ENCODE measurements at regions not wholly inside any gene's neighbourhood (a gene's known extent, or its start where the extent isn't known, plus 50 kb on each side); places are given as distances from the start of the nearest gene placed in this dataset.

- Histone ChIP-seq H3K9me3 (ENCODE audit: control insufficient read depth in 3 of 3, low read length in 3 of 3) (no peaks in the 10 kb centered on the region), H3K4me3 (ENCODE audit: low read length in 3 of 3) (no peak overlapping the region), H3K9ac (ENCODE audit: low read depth in 1 of 3, low read length in 3 of 3) (peak overlapping the region in 1 of 3 donors; percentile 10), H3K27me3 (ENCODE audit: control insufficient read depth in 3 of 3, insufficient read depth in 3 of 3, low read length in 3 of 3) (no peaks in the 10 kb centered on the region), H3K27ac (ENCODE audit: low read depth, low read length) (peak overlapping the region; percentile 17), H3K36me3 (ENCODE audit: control insufficient read depth in 3 of 3, insufficient read depth in 3 of 3, low read length in 3 of 3) (no peaks in the 10 kb centered on the region), H3K4me1 (ENCODE audit: control insufficient read depth in 3 of 3, insufficient read depth in 3 of 3, low read length in 3 of 3) (peaks cover 4 to 9% (median 7%) of the 10 kb centered on the region in 3 donors)
Observed at GRCh38 chr20:4083098-4083865, 65.3 kb upstream of the SMOX start.

- Histone ChIP-seq H3K27me3 (ENCODE audit: control insufficient read depth in 3 of 3, insufficient read depth in 3 of 3, low read length in 3 of 3) (no peaks in the 10 kb centered on the region), H3K27ac (ENCODE audit: low read depth, low read length) (peak overlapping the region; percentile 71), H3K4me1 (ENCODE audit: control insufficient read depth in 3 of 3, insufficient read depth in 3 of 3, low read length in 3 of 3) (peaks cover 4 to 9% (median 7%) of the 10 kb centered on the region in 3 donors), H3K36me3 (ENCODE audit: control insufficient read depth in 3 of 3, insufficient read depth in 3 of 3, low read length in 3 of 3) (no peaks in the 10 kb centered on the region), H3K9me3 (ENCODE audit: control insufficient read depth in 3 of 3, low read length in 3 of 3) (no peaks in the 10 kb centered on the region), H3K9ac (ENCODE audit: low read depth in 1 of 3, low read length in 3 of 3) (no peak overlapping the region), H3K4me3 (ENCODE audit: low read length in 3 of 3) (no peak overlapping the region)
Observed at GRCh38 chr20:4082406-4083097, 66.1 kb upstream of the SMOX start.

- H3K4me3 ChIP-seq (ENCODE audit: low read length in 3 of 3) = no peak overlapping the region
- no peaks in the 10 kb centered on the region for H3K27me3 ChIP-seq (ENCODE audit: control insufficient read depth in 3 of 3, insufficient read depth in 3 of 3, low read length in 3 of 3)
- H3K9ac ChIP-seq (ENCODE audit: low read depth in 1 of 3, low read length in 3 of 3) = no peak overlapping the region
- H3K36me3 ChIP-seq (ENCODE audit: control insufficient read depth in 3 of 3, insufficient read depth in 3 of 3, low read length in 3 of 3) = no peaks in the 10 kb centered on the region
- H3K27ac ChIP-seq (ENCODE audit: low read depth, low read length) = no peak overlapping the region
- H3K4me1 ChIP-seq (ENCODE audit: control insufficient read depth in 3 of 3, insufficient read depth in 3 of 3, low read length in 3 of 3) = peaks cover 4 to 9% (median 7%) of the 10 kb centered on the region in 3 donors
- no peaks in the 10 kb centered on the region for H3K9me3 ChIP-seq (ENCODE audit: control insufficient read depth in 3 of 3, low read length in 3 of 3)
Observed at GRCh38 chr20:4081421-4081820, 66.1 kb upstream of the RNF24 start.

GRCh38 chr20:4076671-4077070 is 61.3 kb upstream of the RNF24 start:
- no peak overlapping the region for H3K9ac ChIP-seq (ENCODE audit: low read depth in 1 of 3, low read length in 3 of 3)
- no peaks in the 10 kb centered on the region for H3K36me3 ChIP-seq (ENCODE audit: control insufficient read depth in 3 of 3, insufficient read depth in 3 of 3, low read length in 3 of 3)
- no peaks in the 10 kb centered on the region for H3K27me3 ChIP-seq (ENCODE audit: control insufficient read depth in 3 of 3, insufficient read depth in 3 of 3, low read length in 3 of 3)
- H3K4me1 ChIP-seq (ENCODE audit: control insufficient read depth in 3 of 3, insufficient read depth in 3 of 3, low read length in 3 of 3) = peaks cover 0 to under 1% (median 0%) of the 10 kb centered on the region in 3 donors
- no peak overlapping the region for H3K4me3 ChIP-seq (ENCODE audit: low read length in 3 of 3)
- H3K27ac ChIP-seq (ENCODE audit: low read depth, low read length) = no peak overlapping the region
- H3K9me3 ChIP-seq (ENCODE audit: control insufficient read depth in 3 of 3, low read length in 3 of 3) = no peaks in the 10 kb centered on the region

GRCh38 chr20:4076033-4076432 is 60.7 kb upstream of the RNF24 start:
- Histone ChIP-seq H3K27me3 (ENCODE audit: control insufficient read depth in 3 of 3, insufficient read depth in 3 of 3, low read length in 3 of 3) (no peaks in the 10 kb centered on the region), H3K4me3 (ENCODE audit: low read length in 3 of 3) (no peak overlapping the region), H3K9me3 (ENCODE audit: control insufficient read depth in 3 of 3, low read length in 3 of 3) (no peaks in the 10 kb centered on the region), H3K36me3 (ENCODE audit: control insufficient read depth in 3 of 3, insufficient read depth in 3 of 3, low read length in 3 of 3) (no peaks in the 10 kb centered on the region), H3K27ac (ENCODE audit: low read depth, low read length) (no peak overlapping the region), H3K4me1 (ENCODE audit: control insufficient read depth in 3 of 3, insufficient read depth in 3 of 3, low read length in 3 of 3) (peaks cover 0 to 5% (median 0%) of the 10 kb centered on the region in 3 donors), H3K9ac (ENCODE audit: low read depth in 1 of 3, low read length in 3 of 3) (no peak overlapping the region)

GRCh38 chr20:4074877-4075455 is 59.6 kb upstream of the RNF24 start:
- Histone ChIP-seq H3K4me3 (ENCODE audit: low read length in 3 of 3) (no peak overlapping the region), H3K9ac (ENCODE audit: low read depth in 1 of 3, low read length in 3 of 3) (no peak overlapping the region), H3K27ac (ENCODE audit: low read depth, low read length) (no peak overlapping the region), H3K9me3 (ENCODE audit: control insufficient read depth in 3 of 3, low read length in 3 of 3) (peaks cover 0 to 2% (median 0%) of the 10 kb centered on the region in 3 donors), H3K27me3 (ENCODE audit: control insufficient read depth in 3 of 3, insufficient read depth in 3 of 3, low read length in 3 of 3) (no peaks in the 10 kb centered on the region), H3K36me3 (ENCODE audit: control insufficient read depth in 3 of 3, insufficient read depth in 3 of 3, low read length in 3 of 3) (no peaks in the 10 kb centered on the region), H3K4me1 (ENCODE audit: control insufficient read depth in 3 of 3, insufficient read depth in 3 of 3, low read length in 3 of 3) (peaks cover 0 to 8% (median 0%) of the 10 kb centered on the region in 3 donors)

- H3K9me3 ChIP-seq (ENCODE audit: control insufficient read depth in 3 of 3, low read length in 3 of 3) = peaks cover 0 to 2% (median 0%) of the 10 kb centered on the region in 3 donors
- H3K4me1 ChIP-seq (ENCODE audit: control insufficient read depth in 3 of 3, insufficient read depth in 3 of 3, low read length in 3 of 3) = peaks cover 2 to 8% (median 3%) of the 10 kb centered on the region in 3 donors
- H3K27me3 ChIP-seq (ENCODE audit: control insufficient read depth in 3 of 3, insufficient read depth in 3 of 3, low read length in 3 of 3) = no peaks in the 10 kb centered on the region
- H3K9ac ChIP-seq (ENCODE audit: low read depth in 1 of 3, low read length in 3 of 3) = no peak overlapping the region
- no peaks in the 10 kb centered on the region for H3K36me3 ChIP-seq (ENCODE audit: control insufficient read depth in 3 of 3, insufficient read depth in 3 of 3, low read length in 3 of 3)
- H3K4me3 ChIP-seq (ENCODE audit: low read length in 3 of 3) = no peak overlapping the region
- no peak overlapping the region for H3K27ac ChIP-seq (ENCODE audit: low read depth, low read length)
Observed at GRCh38 chr20:4073852-4074741, 58.7 kb upstream of the RNF24 start.

GRCh38 chr20:4071178-4071693 is 55.9 kb upstream of the RNF24 start:
- H3K4me1 ChIP-seq (ENCODE audit: control insufficient read depth in 3 of 3, insufficient read depth in 3 of 3, low read length in 3 of 3) = peaks cover 2 to 8% (median 3%) of the 10 kb centered on the region in 3 donors
- H3K36me3 ChIP-seq (ENCODE audit: control insufficient read depth in 3 of 3, insufficient read depth in 3 of 3, low read length in 3 of 3) = no peaks in the 10 kb centered on the region
- peaks cover 0 to 2% (median 0%) of the 10 kb centered on the region in 3 donors for H3K9me3 ChIP-seq (ENCODE audit: control insufficient read depth in 3 of 3, low read length in 3 of 3)
- H3K9ac ChIP-seq (ENCODE audit: low read depth in 1 of 3, low read length in 3 of 3) = no peak overlapping the region
- no peaks in the 10 kb centered on the region for H3K27me3 ChIP-seq (ENCODE audit: control insufficient read depth in 3 of 3, insufficient read depth in 3 of 3, low read length in 3 of 3)
- no peak overlapping the region for H3K4me3 ChIP-seq (ENCODE audit: low read length in 3 of 3)
- no peak overlapping the region for H3K27ac ChIP-seq (ENCODE audit: low read depth, low read length)

GRCh38 chr20:4070323-4071177 is 55.2 kb upstream of the RNF24 start:
- H3K4me1 ChIP-seq (ENCODE audit: control insufficient read depth in 3 of 3, insufficient read depth in 3 of 3, low read length in 3 of 3) = peaks cover 5 to 9% (median 6%) of the 10 kb centered on the region in 3 donors
- no peaks in the 10 kb centered on the region for H3K36me3 ChIP-seq (ENCODE audit: control insufficient read depth in 3 of 3, insufficient read depth in 3 of 3, low read length in 3 of 3)
- no peak overlapping the region for H3K4me3 ChIP-seq (ENCODE audit: low read length in 3 of 3)
- no peak overlapping the region for H3K27ac ChIP-seq (ENCODE audit: low read depth, low read length)
- H3K9me3 ChIP-seq (ENCODE audit: control insufficient read depth in 3 of 3, low read length in 3 of 3) = peaks cover 0 to 2% (median 0%) of the 10 kb centered on the region in 3 donors
- no peaks in the 10 kb centered on the region for H3K27me3 ChIP-seq (ENCODE audit: control insufficient read depth in 3 of 3, insufficient read depth in 3 of 3, low read length in 3 of 3)
- no peak overlapping the region for H3K9ac ChIP-seq (ENCODE audit: low read depth in 1 of 3, low read length in 3 of 3)
